Natural killer cell (primary cell): ENCODE measurements at regions not wholly inside any gene's neighbourhood (a gene's known extent, or its start where the extent isn't known, plus 50 kb on each side); places are given as distances from the start of the nearest gene placed in this dataset.
A peak's percentile ranks its signal among the peaks of the same experiment; 100 is the strongest.

Source experiments
- ATAC-seq, 3 donors: fragments of 150-1000 bp in 2 of 3; fragments of 200-7000 bp in 1 of 3; cut with Tn5 transposase; 1 replicate in 1 of 3; 2 replicates in 2 of 3; pipeline ENCODE4 v1.10.0; 2021; ENCODE audit warnings: mild to moderate bottlenecking in 2 of 3, moderate library complexity in 2 of 3
- DNase-seq, 2 donors: peaks; one replicate each; pipeline versions ENCODE4 v3.0.0 to v3.0.0-alpha.2; 2013 to 2021; ENCODE audit warnings: mixed read lengths in 1 of 2
- H3K27ac ChIP-seq: one replicate; pipeline ENCODE4 v1.5.1; 2013; ENCODE audit warnings: mild to moderate bottlenecking, low read length
- H3K27me3 ChIP-seq: one replicate; pipeline ENCODE4 v1.6.1; 2013; ENCODE audit warnings: low read length; ENCODE audit not compliant: control insufficient read depth, insufficient read depth
- H3K36me3 ChIP-seq: one replicate; pipeline ENCODE4 v1.6.1; 2013; ENCODE audit warnings: low read length; ENCODE audit not compliant: control insufficient read depth, insufficient read depth
- H3K4me1 ChIP-seq: one replicate; pipeline ENCODE4 v1.6.1; 2013; ENCODE audit warnings: low read length; ENCODE audit not compliant: control insufficient read depth, insufficient read depth
- H3K4me3 ChIP-seq: one replicate; pipeline ENCODE4 v1.5.1; 2013; ENCODE audit warnings: low read length
- H3K9me3 ChIP-seq: one replicate; pipeline ENCODE4 v1.6.1; 2013; ENCODE audit warnings: low read length; ENCODE audit not compliant: control insufficient read depth, insufficient read depth
- H3K27ac Mint-ChIP-seq, 2 donors: one replicate each; pipeline ENCODE4 v1.8.0; 2022; ENCODE audit warnings: mild to moderate bottlenecking in 2 of 2, mixed read lengths in 2 of 2, moderate library complexity in 1 of 2
- H3K27me3 Mint-ChIP-seq, 2 donors: one replicate each; pipeline ENCODE4 v1.8.0; 2022; ENCODE audit warnings: low read depth in 2 of 2, mixed read lengths in 2 of 2
- H3K36me3 Mint-ChIP-seq: one replicate; pipeline ENCODE4 v1.8.0; 2022; ENCODE audit warnings: mixed read lengths
- H3K4me1 Mint-ChIP-seq, 2 donors: one replicate each; pipeline ENCODE4 v1.8.0; 2022; ENCODE audit warnings: mixed read lengths in 2 of 2
- H3K4me3 Mint-ChIP-seq: one replicate; pipeline ENCODE4 v1.8.0; 2022; ENCODE audit warnings: mild to moderate bottlenecking, moderate library complexity, mixed read lengths
- H3K9me3 Mint-ChIP-seq, 2 donors: one replicate each; pipeline ENCODE4 v1.8.0; 2022; ENCODE audit warnings: mixed read lengths in 2 of 2
- CTCF ChIP-seq: fragments of 200-600 bp; IDR thresholded peaks from one replicate; pipeline ENCODE4 v1.8.0; 2022; ENCODE audit warnings: antibody characterized with exemption
- WGBS: methylation state at CpG from one replicate; pipeline ENCODE4 v1.1.7; 2013; ENCODE audit warnings: missing lambda C conversion rate; ENCODE audit not compliant: insufficient coverage; 5-methylcytosine and 5-hydroxymethylcytosine counted together
- intact Hi-C: fragments of 100-400 bp; cut with micrococcal nuclease; formaldehyde crosslinking; loops from one replicate; pipeline ENCODE4 v1.14.2; 2022

DNA sequence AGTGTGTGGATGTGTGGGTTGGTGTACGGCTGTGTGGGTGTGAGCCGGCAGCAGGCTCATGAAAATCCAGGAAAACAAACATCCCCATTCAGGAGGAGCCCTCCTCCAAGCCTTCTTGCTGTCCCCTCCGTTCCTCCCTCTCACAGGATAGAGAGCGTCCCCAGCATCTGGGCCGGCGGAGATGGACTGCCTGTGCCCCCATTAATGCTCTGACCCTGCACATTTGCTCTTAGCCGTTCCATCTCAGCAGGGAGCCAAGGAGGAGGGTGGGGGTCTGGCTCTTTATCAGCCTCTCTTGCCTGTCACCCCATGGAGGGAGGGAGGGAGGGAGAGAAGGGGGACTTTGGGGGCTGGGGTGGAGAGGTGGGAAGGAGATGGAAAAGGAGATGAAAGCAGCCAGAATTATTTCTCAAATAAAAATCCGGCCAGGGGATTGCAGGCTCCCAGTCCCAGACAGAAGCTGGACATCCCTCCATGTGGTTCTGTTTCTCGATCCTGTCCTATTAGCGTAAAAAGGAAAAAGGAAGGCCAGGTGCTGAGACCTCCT lies 240.0 kb upstream of the ZFHX3 start:
- TF ChIP-seq CTCF, result no peak
- ATAC-seq, result no peak
- no peak overlapping the region for H3K27ac ChIP-seq
- H3K4me1 ChIP-seq, result no peaks in the 10 kb centered on the region
- no peaks in the 10 kb centered on the region for H3K4me1 Mint-ChIP-seq
- H3K4me3 ChIP-seq, result no peak overlapping the region
- no peaks in the 10 kb centered on the region for H3K36me3 Mint-ChIP-seq
- H3K9me3 ChIP-seq, result no peaks in the 10 kb centered on the region
- no peak overlapping the region for H3K4me3 Mint-ChIP-seq
- H3K36me3 ChIP-seq, result no peaks in the 10 kb centered on the region
- no peak overlapping the region for H3K27ac Mint-ChIP-seq
- WGBS, result 71% methylated on average over 8 of the region's 10 CpGs
- H3K27me3 Mint-ChIP-seq, result peaks cover 7 to 17% of the 10 kb centered on the region in 2 donors
- H3K9me3 Mint-ChIP-seq, result no peaks in the 10 kb centered on the region
- no peak for DNase-seq
- intact Hi-C loops, result no loop called here
- no peaks in the 10 kb centered on the region for H3K27me3 ChIP-seq

- DNase-seq, result no peak
- no peak overlapping the region for H3K27ac ChIP-seq
- no peaks in the 10 kb centered on the region for H3K9me3 ChIP-seq
- Mint-ChIP-seq H3K4me3 (no peak overlapping the region), H3K27me3 (peaks cover 7 to 11% of the 10 kb centered on the region in 2 donors), H3K27ac (no peak overlapping the region), H3K9me3 (no peaks in the 10 kb centered on the region), H3K4me1 (no peaks in the 10 kb centered on the region), H3K36me3 (no peaks in the 10 kb centered on the region)
- no peak overlapping the region for H3K4me3 ChIP-seq
- intact Hi-C loops, result no loop called here
- 86% methylated on average over 14 of the region's 14 CpGs for WGBS
- H3K27me3 ChIP-seq, result no peaks in the 10 kb centered on the region
- peak in 1 of 3 donors; percentile 22 for ATAC-seq
- TF ChIP-seq CTCF, result no peak
- no peaks in the 10 kb centered on the region for H3K4me1 ChIP-seq
- no peaks in the 10 kb centered on the region for H3K36me3 ChIP-seq
Measured at GRCh38 chr16:73286346-73287267, 238.7 kb upstream of the ZFHX3 start.

DNA sequence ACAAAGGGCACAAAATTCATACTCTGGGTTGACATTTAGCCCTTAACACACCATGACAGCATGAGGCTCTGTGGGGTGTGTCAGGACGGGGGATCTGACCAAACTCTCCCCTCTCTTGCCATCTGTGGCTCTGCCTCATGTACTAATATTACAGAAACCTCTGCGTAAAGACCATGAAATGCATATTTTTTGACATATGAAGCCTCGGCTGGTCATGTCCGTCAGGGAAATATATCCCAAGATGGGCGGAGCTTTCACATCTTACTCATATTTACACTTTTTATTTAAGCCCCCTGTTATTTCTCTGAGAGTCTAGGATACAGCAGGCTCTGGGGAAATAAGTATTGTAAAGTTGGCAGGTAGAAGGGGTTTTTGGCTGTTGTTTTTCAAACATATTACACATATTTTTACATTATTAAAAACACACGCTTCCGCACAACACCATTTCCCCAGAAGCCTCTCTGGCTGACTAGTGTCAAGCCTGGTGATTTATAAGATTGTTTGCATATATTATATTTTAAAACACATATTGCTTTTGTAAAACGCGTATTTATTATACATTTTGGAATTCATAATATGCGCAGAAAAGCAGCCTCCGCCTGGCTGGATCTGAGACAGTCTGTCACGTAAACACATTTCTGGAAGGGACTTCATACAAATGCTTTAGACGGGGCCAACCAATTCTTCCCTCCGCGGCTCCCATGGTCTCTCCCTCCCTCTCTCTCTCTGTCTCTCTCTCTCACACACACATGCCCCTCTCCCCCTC lies 237.7 kb upstream of the ZFHX3 start:
- H3K4me1 Mint-ChIP-seq, result no peaks in the 10 kb centered on the region
- no peaks in the 10 kb centered on the region for H3K27me3 ChIP-seq
- H3K4me3 ChIP-seq, result no peak overlapping the region
- 92% methylated on average over 13 of the region's 15 CpGs for WGBS
- intact Hi-C loops, result no loop called here
- H3K36me3 Mint-ChIP-seq, result no peaks in the 10 kb centered on the region
- no peak overlapping the region for H3K27ac ChIP-seq
- TF ChIP-seq CTCF, result no peak
- peaks cover 8 to 11% of the 10 kb centered on the region in 2 donors for H3K27me3 Mint-ChIP-seq
- no peak overlapping the region for H3K4me3 Mint-ChIP-seq
- no peaks in the 10 kb centered on the region for H3K9me3 Mint-ChIP-seq
- H3K4me1 ChIP-seq, result no peaks in the 10 kb centered on the region
- no peaks in the 10 kb centered on the region for H3K36me3 ChIP-seq
- no peak for DNase-seq
- no peak for ATAC-seq
- no peaks in the 10 kb centered on the region for H3K9me3 ChIP-seq
- H3K27ac Mint-ChIP-seq, result no peak overlapping the region
